ENCODE measurements at regions not wholly inside any gene's neighbourhood (a gene's known extent, or its start where the extent isn't known, plus 50 kb on each side); places are given as distances from the start of the nearest gene placed in this dataset.

- no peak for TF ChIP-seq CTCF (IDR thresholded peaks at IDR 0.05)
- Mint-ChIP-seq H3K4me3 (ENCODE audit: unreplicated experiment) (no peak overlapping the region), H3K4me1 (ENCODE audit: unreplicated experiment) (peaks cover 16% of the 10 kb centered on the region), H3K27me3 (ENCODE audit: unreplicated experiment) (no peaks in the 10 kb centered on the region), H3K36me3 (ENCODE audit: unreplicated experiment) (no peaks in the 10 kb centered on the region), H3K9me3 (ENCODE audit: unreplicated experiment) (peaks cover 5% of the 10 kb centered on the region), H3K27ac (ENCODE audit: unreplicated experiment) (peak overlapping the region; percentile 60)
- DNase-seq (ENCODE audit: extremely low spot score, unreplicated experiment) = no peak
Measured at GRCh38 chr3:3560591-3561311, 238.5 kb upstream of the LRRN1 start.

- Mint-ChIP-seq H3K4me1 (ENCODE audit: unreplicated experiment) (peaks cover 16% of the 10 kb centered on the region), H3K36me3 (ENCODE audit: unreplicated experiment) (no peaks in the 10 kb centered on the region), H3K27ac (ENCODE audit: unreplicated experiment) (peak overlapping the region; percentile 60), H3K27me3 (ENCODE audit: unreplicated experiment) (no peaks in the 10 kb centered on the region), H3K9me3 (ENCODE audit: unreplicated experiment) (peaks cover 5% of the 10 kb centered on the region), H3K4me3 (ENCODE audit: unreplicated experiment) (no peak overlapping the region)
- TF ChIP-seq CTCF (IDR thresholded peaks at IDR 0.05) = no peak
- DNase-seq (ENCODE audit: extremely low spot score, unreplicated experiment) = no peak
Measured at GRCh38 chr3:3559786-3560185, 239.4 kb upstream of the LRRN1 start.

GRCh38 chr3:3556078-3556477 lies 243.2 kb upstream of the LRRN1 start:
- TF ChIP-seq CTCF (IDR thresholded peaks at IDR 0.05) = no peak
- H3K4me3 Mint-ChIP-seq (ENCODE audit: unreplicated experiment) = no peak overlapping the region
- H3K27ac Mint-ChIP-seq (ENCODE audit: unreplicated experiment) = no peak overlapping the region
- peaks cover 14% of the 10 kb centered on the region for H3K4me1 Mint-ChIP-seq (ENCODE audit: unreplicated experiment)
- DNase-seq (ENCODE audit: extremely low spot score, unreplicated experiment) = no peak
- H3K36me3 Mint-ChIP-seq (ENCODE audit: unreplicated experiment) = no peaks in the 10 kb centered on the region
- H3K27me3 Mint-ChIP-seq (ENCODE audit: unreplicated experiment) = no peaks in the 10 kb centered on the region
- no peaks in the 10 kb centered on the region for H3K9me3 Mint-ChIP-seq (ENCODE audit: unreplicated experiment)

- Mint-ChIP-seq H3K9me3 (ENCODE audit: unreplicated experiment) (peaks cover 18% of the 10 kb centered on the region), H3K27ac (ENCODE audit: unreplicated experiment) (no peak overlapping the region), H3K4me3 (ENCODE audit: unreplicated experiment) (no peak overlapping the region), H3K4me1 (ENCODE audit: unreplicated experiment) (peaks cover 4% of the 10 kb centered on the region), H3K36me3 (ENCODE audit: unreplicated experiment) (no peaks in the 10 kb centered on the region), H3K27me3 (ENCODE audit: unreplicated experiment) (no peaks in the 10 kb centered on the region)
- TF ChIP-seq CTCF (IDR thresholded peaks at IDR 0.05) = no peak
- DNase-seq (ENCODE audit: extremely low spot score, unreplicated experiment) = no peak
Measured at GRCh38 chr3:3553236-3553635, 246.0 kb upstream of the LRRN1 start.

- DNase-seq (ENCODE audit: extremely low spot score, unreplicated experiment) = no peak
Measured at GRCh38 chr3:3552761-3553160, 246.5 kb upstream of the LRRN1 start.

More at GRCh38 chr3:3552761-3553160, 246.5 kb upstream of the LRRN1 start:
- no peaks in the 10 kb centered on the region for H3K36me3 Mint-ChIP-seq (ENCODE audit: unreplicated experiment)
- no peak overlapping the region for H3K27ac Mint-ChIP-seq (ENCODE audit: unreplicated experiment)
- H3K4me1 Mint-ChIP-seq (ENCODE audit: unreplicated experiment) = peaks cover 4% of the 10 kb centered on the region
- H3K4me3 Mint-ChIP-seq (ENCODE audit: unreplicated experiment) = no peak overlapping the region
- no peaks in the 10 kb centered on the region for H3K27me3 Mint-ChIP-seq (ENCODE audit: unreplicated experiment)
- TF ChIP-seq CTCF (IDR thresholded peaks at IDR 0.05) = no peak
- peaks cover 18% of the 10 kb centered on the region for H3K9me3 Mint-ChIP-seq (ENCODE audit: unreplicated experiment)
